ENCODE measurements at regions not wholly inside any gene's neighbourhood (a gene's known extent, or its start where the extent isn't known, plus 50 kb on each side); places are given as distances from the start of the nearest gene placed in this dataset.
A peak's percentile ranks its signal among the peaks of the same experiment; 100 is the strongest.

GRCh38 chr1:238135708-238136664 is 245.3 kb upstream of the ZP4 start:
- ChIA-PET CTCF (no interaction called here), POLR2A (no interaction called here)
- no peak for TF ChIP-seq ESRRA (CRISPR knock-in tag; IDR thresholded peaks at IDR 0.05; ENCODE audit: borderline replicate concordance)
- Mint-ChIP-seq H3K4me1 (no peaks in the 10 kb centered on the region), H3K4me3 (no peak overlapping the region), H3K27me3 (ENCODE audit: low read depth) (no peaks in the 10 kb centered on the region; the same call in 1 of the 2 replicates), H3K27ac (no peak overlapping the region), H3K9me3 (peaks cover 27% of the 10 kb centered on the region), H3K36me3 (peaks cover 2% of the 10 kb centered on the region; the same call in 1 of the 2 replicates)
- ATAC-seq (no peak), DNase-seq (ENCODE audit: low spot score) (no peak)

DNA sequence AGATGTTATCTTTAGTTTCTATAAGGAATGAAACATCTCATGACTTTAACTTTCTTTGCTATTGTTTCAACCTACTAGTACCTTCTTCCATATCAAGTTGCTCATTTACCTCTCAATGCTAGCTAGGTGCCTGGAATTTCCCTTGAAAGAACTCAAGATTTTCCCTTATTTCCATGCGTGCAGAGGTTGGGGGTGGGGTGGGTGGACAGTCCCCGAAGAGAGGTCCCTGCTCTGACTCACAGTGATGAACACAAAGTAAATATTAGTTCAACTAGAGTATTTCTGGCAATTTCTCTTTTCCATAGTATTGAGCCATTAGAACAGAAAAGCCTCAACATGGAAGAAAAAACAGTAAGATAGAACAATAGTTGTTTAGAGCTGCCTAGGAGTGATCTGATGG is 239.0 kb upstream of the ZP4 start:
- DNase-seq (ENCODE audit: low spot score) (no peak), ATAC-seq (peak; percentile 46; the same call in 1 of the 2 replicates)
- Mint-ChIP-seq H3K36me3 (peaks cover 2% of the 10 kb centered on the region; the same call in 1 of the 2 replicates), H3K4me1 (peaks cover 19% of the 10 kb centered on the region), H3K9me3 (peaks cover 17% of the 10 kb centered on the region), H3K27me3 (ENCODE audit: low read depth) (no peaks in the 10 kb centered on the region; the same call in 1 of the 2 replicates), H3K27ac (no peak overlapping the region), H3K4me3 (no peak overlapping the region)
- TF ChIP-seq ZNF423 (CRISPR knock-in tag; IDR thresholded peaks at IDR 0.05): no peak
- TF ChIP-seq OVOL2 (CRISPR knock-in tag; IDR thresholded peaks at IDR 0.05; ENCODE audit: borderline replicate concordance): no peak
- no peak for TF ChIP-seq SOX15 (CRISPR knock-in tag; IDR thresholded peaks at IDR 0.05)
- no peak for TF ChIP-seq GTF2I (CRISPR knock-in tag; conservative IDR thresholded peaks at IDR 0.05)
- no peak for TF ChIP-seq NR2C2 (CRISPR knock-in tag; IDR thresholded peaks at IDR 0.05)
- no peak for TF ChIP-seq NR3C1 (CRISPR knock-in tag; conservative IDR thresholded peaks at IDR 0.05; ENCODE audit: low read depth)
- TF ChIP-seq JAZF1 (CRISPR knock-in tag; IDR thresholded peaks at IDR 0.05): no peak
- TF ChIP-seq TP53 (CRISPR knock-in tag; IDR thresholded peaks at IDR 0.05): no peak
- TF ChIP-seq, protein P1, sequence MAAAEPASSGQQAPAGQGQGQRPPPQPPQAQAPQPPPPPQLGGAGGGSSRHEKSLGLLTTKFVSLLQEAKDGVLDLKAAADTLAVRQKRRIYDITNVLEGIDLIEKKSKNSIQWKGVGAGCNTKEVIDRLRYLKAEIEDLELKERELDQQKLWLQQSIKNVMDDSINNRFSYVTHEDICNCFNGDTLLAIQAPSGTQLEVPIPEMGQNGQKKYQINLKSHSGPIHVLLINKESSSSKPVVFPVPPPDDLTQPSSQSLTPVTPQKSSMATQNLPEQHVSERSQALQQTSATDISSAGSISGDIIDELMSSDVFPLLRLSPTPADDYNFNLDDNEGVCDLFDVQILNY (CRISPR knock-in tag; IDR thresholded peaks at IDR 0.05): no peak
- TF ChIP-seq IRF2 (CRISPR knock-in tag; IDR thresholded peaks at IDR 0.05; ENCODE audit: borderline replicate concordance, low read depth): no peak
- TF ChIP-seq, protein P2, sequence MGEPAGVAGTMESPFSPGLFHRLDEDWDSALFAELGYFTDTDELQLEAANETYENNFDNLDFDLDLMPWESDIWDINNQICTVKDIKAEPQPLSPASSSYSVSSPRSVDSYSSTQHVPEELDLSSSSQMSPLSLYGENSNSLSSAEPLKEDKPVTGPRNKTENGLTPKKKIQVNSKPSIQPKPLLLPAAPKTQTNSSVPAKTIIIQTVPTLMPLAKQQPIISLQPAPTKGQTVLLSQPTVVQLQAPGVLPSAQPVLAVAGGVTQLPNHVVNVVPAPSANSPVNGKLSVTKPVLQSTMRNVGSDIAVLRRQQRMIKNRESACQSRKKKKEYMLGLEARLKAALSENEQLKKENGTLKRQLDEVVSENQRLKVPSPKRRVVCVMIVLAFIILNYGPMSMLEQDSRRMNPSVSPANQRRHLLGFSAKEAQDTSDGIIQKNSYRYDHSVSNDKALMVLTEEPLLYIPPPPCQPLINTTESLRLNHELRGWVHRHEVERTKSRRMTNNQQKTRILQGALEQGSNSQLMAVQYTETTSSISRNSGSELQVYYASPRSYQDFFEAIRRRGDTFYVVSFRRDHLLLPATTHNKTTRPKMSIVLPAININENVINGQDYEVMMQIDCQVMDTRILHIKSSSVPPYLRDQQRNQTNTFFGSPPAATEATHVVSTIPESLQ (CRISPR knock-in tag; IDR thresholded peaks at IDR 0.05): no peak
- TF ChIP-seq ATF3 (CRISPR knock-in tag; conservative IDR thresholded peaks at IDR 0.05): no peak
- no peak for TF ChIP-seq PRDM15 (CRISPR knock-in tag; IDR thresholded peaks at IDR 0.05)
- TF ChIP-seq PRRX2 (CRISPR knock-in tag; IDR thresholded peaks at IDR 0.05): no peak
- TF ChIP-seq ELF4 (CRISPR knock-in tag; IDR thresholded peaks at IDR 0.05; ENCODE audit: low read depth): no peak
- TF ChIP-seq ATF1 (CRISPR knock-in tag; IDR thresholded peaks at IDR 0.05): no peak
- no peak for TF ChIP-seq EMX1 (CRISPR knock-in tag; IDR thresholded peaks at IDR 0.05)
- TF ChIP-seq FOXK1 (CRISPR knock-in tag; IDR thresholded peaks at IDR 0.05): no peak
- POLR2A ChIA-PET: no interaction called here
- CTCF ChIA-PET: interaction anchor here (0.9 kb wide), 1 partner anchor 266 kb away, joined by 5 read pairs; no protein-coding TSS in a partner anchor
